ENCODE measurements at regions not wholly inside any gene's neighbourhood (a gene's known extent, or its start where the extent isn't known, plus 50 kb on each side); places are given as distances from the start of the nearest gene placed in this dataset.

DNA sequence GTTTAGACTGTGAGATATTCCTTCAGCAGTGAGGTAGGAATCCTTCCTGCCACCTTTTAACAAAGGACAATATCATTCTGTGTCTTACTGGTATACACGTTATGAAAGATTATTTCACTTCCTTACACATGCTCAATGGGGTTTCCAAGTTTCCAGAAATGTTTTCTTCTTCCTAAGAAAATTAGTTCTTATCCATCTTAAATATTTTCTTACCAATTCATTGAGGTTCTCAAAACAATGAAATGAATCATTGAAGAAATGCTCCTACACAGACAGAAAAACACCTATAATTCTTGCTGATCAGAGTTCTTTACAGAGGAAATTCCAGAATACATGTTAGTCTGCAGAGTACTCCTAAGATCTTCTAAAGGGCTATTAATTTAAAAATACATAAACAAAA lies 51.4 kb upstream of the SEC61G start:
- TF ChIP-seq, protein P1, sequence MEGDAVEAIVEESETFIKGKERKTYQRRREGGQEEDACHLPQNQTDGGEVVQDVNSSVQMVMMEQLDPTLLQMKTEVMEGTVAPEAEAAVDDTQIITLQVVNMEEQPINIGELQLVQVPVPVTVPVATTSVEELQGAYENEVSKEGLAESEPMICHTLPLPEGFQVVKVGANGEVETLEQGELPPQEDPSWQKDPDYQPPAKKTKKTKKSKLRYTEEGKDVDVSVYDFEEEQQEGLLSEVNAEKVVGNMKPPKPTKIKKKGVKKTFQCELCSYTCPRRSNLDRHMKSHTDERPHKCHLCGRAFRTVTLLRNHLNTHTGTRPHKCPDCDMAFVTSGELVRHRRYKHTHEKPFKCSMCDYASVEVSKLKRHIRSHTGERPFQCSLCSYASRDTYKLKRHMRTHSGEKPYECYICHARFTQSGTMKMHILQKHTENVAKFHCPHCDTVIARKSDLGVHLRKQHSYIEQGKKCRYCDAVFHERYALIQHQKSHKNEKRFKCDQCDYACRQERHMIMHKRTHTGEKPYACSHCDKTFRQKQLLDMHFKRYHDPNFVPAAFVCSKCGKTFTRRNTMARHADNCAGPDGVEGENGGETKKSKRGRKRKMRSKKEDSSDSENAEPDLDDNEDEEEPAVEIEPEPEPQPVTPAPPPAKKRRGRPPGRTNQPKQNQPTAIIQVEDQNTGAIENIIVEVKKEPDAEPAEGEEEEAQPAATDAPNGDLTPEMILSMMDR (IDR thresholded peaks at IDR 0.05), result no peak
- TF ChIP-seq TCF7L2 (IDR thresholded peaks at IDR 0.05; ENCODE audit: low read depth, low read length) (no peak), POLR2AphosphoS5 (IDR thresholded peaks at IDR 0.05; ENCODE audit: low read depth, low read length) (no peak)

All from Panc1 (cell line).